Left hindlimb (tissue), 1 donor: ENCODE measurements at regions not wholly inside any gene's neighbourhood (a gene's known extent, or its start where the extent isn't known, plus 50 kb on each side); places are given as distances from the start of the nearest gene placed in this dataset.

Experiments used
- DNase-seq: peaks from one replicate; pipeline ENCODE4 v3.0.0-alpha.2; 2018

DNA sequence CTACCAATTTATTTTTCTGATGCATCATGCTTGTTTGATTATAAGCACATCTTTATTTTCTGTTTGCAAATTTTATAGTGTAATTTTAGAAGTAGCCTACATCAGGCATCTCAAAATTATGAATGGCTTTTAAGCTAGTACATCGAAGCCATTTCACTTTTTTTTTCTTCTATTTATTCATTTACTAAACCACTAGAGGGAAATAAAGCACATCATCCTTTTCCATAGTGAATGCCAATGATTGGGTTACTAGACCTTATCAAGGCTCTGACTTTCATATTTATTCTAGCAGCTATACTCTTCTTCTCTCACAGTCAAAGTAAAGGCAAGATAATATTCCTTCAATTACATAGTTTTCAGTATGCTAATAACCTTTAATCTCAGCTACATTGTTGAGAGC is 736.4 kb upstream of the LRFN5 start:
- DNase-seq, result no peak

DNA sequence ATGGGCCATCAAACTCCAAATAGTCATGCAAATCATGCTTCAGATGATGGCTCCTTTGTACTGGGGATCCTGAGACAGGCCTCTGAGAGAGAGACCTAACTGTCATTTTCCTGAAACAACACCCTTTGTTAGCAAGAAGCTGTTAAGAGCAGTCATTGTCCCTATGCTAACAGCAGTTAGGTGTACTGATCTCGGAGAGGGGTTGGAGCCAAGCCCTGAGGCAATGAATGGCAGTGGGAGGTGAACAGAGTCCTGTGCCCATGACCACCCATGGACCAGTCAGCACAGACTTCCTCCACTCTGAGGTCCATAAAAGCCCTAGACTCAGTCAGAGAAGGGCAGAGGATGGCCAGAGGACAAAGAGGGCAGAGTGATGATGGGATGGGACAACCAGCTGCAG is 747.6 kb upstream of the LRFN5 start:
- no peak for DNase-seq

DNA sequence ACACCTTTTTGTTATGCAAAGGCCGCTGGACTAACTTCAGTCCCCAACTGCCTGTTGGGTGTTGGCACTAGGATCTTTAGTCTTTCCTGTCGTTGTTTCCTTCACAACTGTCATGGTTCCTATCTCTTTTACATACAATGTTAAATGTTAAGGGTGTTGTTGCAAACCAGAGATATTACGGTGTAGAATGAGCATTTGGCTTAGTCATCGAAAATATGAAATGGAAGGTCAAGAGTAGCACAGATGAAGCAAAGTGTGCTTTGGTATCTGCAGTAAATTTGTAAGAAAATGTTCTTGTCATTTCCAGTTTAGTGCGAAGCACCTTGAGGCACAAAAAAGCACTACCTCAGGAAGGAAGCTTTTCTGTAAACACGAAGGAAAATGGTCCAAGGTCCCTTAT is 751.3 kb upstream of the LRFN5 start:
- DNase-seq, result no peak

DNA sequence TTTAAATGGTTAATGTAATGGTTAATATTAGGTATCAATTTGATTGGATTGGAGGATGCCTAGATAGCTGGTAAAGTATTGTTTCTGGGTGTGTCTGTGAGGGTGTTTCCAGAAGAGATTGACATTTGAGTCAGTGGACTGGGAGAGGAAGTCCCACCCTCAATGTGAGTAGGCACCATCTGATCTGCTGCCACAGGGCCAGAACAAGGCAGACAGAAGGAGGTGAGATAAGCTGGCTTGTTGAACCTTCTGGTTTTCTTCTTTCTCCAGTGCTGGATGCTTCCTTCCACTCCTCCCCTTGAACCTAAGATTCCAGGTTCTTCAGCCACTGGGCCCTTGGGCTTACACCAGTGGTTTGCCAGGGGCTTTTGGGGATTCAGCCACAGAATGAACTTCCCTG is 756.5 kb upstream of the LRFN5 start:
- no peak for DNase-seq

DNA sequence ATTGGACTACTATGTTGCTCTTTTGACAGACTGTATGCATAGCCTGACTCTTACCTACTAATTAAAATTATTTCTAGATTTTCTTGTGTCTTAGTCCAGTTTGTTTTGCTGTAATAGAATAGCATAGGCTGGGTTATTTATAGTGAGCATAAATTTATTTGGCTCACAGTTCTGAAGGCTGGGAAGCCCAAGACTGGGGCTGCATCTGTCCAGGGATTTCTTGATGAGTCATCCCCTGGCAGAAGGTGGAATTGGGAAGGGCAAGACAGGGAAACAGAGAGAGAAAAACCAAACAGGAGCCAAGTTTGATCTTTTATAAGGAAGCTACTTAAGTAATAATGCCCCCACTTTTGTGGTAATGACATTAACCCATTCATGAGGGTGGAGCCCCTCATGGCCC is 759.2 kb upstream of the LRFN5 start:
- no peak for DNase-seq

DNA sequence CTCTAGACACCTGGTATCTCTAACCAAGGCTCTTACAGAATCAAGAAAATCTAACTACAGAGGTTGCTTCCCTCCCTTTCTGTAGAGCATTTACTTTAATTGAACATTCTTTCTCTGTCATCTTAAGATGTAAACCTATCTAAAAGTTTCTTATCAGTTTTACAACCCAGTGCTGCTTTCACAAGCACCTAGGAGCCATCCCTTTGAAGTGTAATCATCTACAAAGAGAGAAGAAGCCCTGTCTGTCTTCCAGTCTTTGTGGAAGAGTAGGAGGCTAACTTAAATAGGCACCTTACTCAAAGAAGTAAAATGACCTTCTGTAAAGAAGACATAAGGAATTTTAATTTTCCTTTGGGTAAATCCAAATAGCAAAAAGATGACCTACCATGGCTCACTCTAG is 763.9 kb upstream of the LRFN5 start:
- no peak for DNase-seq

DNA sequence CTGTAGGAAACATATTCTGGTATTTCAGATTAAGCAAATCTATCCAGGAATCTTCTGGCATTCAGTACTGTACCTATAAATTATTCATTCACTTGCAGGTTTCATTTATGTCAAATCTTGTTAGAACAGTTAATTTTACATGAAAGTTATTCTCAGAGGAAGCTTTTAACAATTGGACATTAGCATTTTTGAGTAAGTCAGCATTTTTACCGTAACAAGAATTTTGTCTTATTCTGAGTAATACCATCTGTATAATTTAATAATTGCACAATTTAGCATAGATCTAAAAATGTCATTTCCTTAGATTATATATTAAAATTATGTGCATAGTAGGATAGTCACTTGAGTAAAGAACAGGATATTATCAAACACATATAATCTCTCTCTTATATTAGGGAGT is 764.8 kb upstream of the LRFN5 start:
- DNase-seq, result no peak

DNA sequence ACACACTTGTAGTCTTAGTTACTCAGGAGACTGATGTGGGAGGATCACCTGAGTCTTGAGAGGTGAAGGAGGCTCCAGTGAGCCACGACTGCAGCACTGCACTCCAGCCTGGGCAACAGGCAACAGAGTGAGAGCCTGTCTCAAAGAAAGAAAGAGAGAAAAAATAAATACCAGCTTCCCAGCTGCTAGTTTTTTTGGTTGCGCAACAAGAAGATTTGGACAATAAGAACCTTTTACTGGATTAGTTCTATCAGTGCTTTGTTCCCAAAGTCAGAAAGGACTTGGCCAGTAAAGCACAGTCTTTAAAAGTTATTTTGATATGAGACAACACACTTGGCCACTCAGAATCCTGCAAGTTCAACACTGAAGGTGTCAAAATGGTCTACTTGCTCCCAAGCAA is 768.1 kb upstream of the LRFN5 start:
- no peak for DNase-seq

DNA sequence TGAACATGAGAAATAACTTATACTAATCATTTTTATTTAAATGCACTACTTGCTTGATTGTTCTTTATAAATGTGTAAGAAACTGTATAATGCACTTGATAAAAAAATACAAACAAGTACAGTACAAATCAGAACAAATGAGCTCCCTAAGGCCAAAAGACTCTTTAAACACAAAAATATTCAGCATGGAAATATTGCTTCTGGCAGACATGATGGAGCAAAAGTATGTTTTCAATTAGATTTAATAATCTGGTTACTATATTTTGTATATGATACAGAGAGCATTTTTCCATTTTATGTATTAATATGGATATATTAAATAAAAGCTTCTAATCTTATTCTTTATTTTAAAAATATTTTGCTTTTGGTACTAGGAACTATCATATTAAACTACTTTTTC is 800.2 kb upstream of the LRFN5 start:
- DNase-seq, result no peak

DNA sequence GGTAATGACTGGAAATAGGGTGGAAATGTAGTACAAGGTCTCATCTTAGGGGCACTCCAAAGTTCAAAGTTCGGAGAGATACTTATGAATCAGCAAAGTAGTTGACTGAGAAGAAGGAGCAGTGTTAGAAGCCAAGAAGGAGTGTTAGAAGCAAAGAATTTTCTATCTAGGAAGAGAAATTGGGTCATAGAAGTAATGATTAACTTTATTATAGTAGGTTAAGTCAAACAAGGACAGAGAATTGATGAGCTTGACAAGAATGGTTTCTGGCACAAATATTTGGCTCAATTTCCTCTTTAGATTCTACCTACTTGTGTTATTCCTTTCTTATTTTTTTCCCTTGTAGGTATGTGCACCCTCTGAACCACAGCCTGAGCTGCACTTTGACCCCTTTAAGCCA is 810.5 kb upstream of the LRFN5 start:
- no peak for DNase-seq

DNA sequence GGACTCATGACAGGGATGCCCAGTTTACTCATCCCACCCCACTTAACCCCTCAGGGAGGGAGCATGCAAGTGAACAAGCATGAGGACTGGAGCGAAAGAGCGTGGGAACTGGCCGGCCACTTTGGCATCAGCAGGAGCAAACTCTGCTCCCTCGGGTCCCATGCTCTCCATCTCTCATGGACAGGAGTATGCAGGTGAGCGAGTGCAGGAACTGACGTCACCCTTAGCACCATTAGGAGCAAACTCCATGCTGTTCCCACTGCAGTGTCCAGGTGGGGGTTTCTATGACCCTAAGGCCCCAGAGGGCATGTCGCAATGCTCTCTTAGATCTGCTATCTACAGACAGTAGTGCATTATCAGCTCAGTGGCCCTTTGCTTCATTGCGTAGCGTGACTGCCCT is 821.8 kb upstream of the LRFN5 start:
- no peak for DNase-seq

DNA sequence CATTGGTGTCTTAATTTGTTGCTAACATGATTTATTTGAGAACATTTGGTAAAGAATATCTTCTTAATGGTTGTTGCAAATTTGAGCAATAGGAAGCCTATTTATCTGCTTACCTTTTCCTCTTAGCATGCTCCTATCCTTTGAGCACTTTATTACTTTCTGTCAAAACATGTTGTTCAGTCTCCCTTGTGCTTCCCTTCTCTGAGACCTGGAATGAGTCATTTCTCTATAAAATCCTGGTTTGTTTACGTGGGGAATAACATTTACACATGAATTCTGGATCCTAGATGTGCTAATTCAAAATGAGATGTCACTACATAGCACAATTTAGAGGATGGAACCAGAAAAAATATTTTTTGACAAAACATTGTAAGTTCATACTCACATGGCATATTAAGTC is 844.0 kb upstream of the LRFN5 start:
- DNase-seq, result no peak

DNA sequence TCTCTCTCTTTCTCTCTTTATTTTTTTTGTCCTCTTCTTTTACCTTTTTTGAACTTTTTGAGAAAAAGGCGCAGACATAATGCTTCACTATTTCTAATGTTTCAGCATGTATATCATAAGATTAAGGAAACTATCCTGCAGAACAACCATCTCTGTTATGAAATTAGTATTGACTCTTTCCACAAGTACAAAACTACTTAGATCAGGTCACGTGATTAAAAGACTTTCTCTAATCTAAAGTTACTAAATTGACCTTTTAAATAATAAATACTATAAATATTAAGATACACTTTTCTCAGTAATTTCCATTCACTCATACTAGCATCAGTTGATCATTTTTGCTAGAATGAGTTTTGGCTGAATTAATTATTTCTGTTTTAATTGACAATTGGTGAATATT is 844.5 kb upstream of the LRFN5 start:
- no peak for DNase-seq

DNA sequence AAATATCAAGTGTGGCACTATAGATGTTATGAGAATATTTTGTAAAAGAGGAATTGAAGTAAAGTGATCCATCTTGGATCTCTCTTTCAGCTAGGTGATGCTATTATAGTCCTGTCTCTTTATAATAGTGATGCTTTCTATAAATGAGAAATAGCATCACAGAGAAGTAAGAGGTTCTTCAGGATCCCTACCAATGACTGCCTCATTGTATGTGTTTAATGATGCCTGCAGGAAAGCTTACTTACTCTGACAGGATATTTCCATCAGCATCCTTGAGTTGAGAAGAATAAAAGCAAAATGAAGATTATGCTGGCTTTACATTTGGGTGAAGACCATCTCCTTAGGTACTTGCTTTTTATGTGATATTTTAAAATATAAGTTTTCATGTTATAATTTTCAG is 846.0 kb upstream of the LRFN5 start:
- no peak for DNase-seq

DNA sequence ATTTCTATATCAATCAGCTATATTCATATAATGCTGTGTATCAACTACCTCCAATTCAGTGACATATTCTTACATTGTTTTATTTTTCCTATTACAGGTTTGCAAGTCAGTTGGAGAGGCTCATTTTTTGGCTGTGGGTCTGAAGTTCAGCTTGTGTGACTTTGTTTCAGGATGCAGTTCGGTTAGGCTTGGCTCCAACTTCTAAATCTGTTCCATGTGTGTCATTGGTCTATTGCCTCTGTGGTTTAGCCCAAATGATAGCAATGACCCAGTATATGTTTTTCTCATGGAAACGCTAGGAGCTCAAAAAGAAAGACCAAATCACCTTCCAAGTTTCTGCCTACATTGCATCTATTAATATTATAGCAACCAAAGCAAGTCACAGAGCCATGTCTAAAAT is 848.6 kb upstream of the LRFN5 start:
- peak; percentile 33 for DNase-seq

DNA sequence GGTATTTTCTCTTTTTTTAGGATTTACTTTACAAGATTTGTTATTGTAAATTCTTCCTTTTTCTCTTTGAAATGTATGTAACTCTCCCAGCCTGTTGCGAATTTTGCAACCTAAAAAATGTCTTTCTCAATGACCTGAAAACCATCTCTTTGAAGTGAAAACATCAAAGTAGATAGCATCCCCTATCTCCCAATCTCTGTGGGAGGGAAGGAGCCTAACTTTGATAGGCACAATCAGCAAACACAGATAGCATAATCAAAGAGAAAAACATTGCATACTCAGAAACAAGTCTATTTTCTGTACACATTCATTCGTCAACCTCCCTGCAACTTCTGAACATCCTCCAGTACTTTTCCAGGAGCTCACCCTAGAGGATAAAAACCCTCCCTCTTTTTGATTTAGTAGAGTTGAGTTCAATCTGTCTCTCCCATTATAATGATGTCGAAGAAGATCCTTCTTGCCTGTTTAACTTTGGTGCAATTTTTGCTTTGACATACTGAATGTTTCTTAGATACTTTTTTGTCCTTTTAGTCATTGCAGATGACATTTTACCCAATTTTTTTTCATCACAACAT is 849.2 kb upstream of the LRFN5 start:
- no peak for DNase-seq

DNA sequence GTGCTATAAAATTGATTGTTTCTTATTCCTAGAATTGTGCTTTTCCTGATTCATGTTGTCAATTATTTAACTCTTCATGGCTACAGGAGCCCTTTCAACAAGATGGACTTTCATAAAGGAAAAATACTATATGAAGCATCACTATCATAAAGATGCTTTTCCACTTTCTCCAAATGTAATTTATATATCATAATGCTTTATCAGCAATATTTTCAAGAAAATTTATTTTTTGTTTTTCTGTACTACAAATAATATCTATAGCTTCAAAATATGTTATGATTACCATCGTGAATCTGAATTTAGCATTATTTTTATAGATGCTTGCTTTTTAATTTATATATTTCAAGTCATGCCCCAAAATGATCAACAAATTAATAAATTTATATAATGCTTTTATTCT is 873.5 kb upstream of the LRFN5 start:
- no peak for DNase-seq

DNA sequence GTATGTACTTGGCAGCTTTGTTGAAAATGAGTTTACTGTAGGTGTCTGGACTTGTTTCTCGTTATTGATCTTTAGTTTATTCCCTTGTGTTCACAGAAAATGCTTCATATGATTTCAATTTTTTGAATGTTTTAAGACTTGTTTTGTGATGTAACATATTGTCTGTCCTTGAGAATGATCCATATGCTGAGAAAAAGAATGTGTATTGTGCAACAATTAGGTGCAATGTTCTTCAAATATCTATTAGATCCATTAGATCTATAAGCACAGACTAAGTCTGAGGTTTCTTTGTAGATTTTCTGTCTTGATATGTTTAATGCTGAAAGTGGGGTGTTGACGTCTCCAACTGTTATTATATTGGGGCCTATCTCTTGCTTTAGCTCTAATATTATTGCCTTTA is 879.6 kb upstream of the LRFN5 start:
- DNase-seq, result no peak

DNA sequence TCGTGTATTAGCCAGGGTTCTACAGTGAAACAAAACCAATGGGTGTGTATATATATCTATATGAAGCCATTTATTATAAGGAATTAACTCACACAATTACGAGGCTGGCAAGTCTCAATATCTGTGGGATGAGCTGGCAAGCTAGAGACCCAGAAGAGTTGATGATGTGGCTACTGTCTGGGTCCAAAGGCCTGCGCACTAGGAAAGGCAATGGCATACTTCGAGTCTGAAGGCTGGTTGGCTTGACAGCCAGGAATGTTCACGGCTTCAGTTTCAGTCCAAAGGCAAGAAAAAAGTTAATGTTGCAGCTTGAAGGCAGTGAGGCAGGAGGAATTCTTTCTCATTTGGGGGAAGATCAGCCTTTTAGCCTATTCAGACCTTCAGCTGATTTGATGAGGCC is 893.3 kb upstream of the LRFN5 start:
- DNase-seq, result no peak

DNA sequence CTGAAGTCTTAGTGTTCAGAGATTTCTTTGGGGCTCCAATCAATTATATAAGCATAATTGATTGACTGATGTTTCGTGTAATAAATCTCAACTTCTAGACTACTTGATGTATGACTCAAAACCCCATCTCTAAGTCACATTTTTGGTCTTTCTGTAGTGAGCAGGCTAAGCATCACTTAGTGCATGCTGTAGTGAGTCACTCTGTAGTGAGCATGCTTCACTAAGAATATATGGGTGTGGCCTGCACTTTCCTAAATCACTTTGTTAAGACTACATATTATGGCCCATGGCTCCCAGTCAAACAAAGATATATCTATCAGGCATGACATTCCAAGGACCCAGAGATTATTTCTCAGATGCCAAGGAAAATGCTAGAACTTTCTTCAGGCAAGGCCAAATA is 909.4 kb upstream of the LRFN5 start:
- DNase-seq, result no peak

DNA sequence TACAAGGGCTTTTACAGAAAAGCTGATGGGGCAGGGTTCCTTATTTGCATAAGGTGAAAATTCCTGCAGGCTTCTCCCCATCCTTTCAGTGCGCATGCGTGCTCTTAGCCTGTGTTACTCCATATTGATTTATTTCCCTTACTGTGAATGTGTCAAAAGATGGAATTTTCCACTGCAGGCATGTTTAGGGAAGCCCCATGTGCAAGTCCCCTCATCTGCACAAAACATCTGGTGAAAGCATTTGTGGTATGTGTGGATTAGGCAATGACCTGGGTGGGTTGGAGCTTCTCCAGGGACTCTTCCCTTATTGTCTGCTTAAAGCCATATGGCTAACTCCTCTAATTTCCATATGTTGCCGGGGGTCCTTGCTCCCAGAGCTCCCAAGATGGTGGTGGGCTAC is 912.7 kb upstream of the LRFN5 start:
- no peak for DNase-seq

DNA sequence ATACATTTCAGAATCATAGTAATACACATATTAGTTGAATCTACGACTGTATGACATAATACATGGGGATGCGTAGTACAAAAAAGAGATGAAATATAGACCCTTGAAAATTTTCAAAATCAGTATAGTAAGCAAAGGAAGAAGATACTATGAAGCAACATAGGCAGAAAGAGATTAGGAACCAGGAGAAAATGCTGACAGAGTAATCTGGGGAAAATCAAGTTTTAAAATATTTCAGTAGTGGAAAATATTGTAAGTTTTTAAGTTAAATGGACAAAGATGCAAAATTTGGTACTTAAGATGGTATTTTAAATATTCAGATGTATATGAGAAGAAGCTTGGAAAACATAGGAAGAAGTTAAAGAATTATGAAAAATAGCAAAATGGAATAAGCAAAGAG is 915.6 kb upstream of the LRFN5 start:
- DNase-seq, result no peak

DNA sequence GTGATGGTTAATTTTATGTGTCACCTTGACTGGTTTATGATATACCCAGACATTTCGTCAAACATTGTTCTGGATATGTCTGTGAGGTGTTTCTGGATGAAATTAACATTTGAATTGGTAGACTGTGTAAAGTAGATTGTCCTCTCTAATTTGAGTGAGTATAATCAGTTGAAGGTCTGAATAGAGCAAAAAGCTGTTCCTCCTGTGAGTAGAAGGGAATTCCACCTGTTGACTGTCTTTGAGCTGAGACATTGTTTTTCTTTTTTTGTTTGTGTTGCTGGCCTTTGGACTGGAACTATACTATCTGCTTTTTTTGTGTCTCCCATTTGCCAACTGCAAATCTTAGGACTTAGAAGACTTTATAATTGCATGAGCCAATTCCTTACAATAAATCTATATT is 920.9 kb upstream of the LRFN5 start:
- no peak for DNase-seq

DNA sequence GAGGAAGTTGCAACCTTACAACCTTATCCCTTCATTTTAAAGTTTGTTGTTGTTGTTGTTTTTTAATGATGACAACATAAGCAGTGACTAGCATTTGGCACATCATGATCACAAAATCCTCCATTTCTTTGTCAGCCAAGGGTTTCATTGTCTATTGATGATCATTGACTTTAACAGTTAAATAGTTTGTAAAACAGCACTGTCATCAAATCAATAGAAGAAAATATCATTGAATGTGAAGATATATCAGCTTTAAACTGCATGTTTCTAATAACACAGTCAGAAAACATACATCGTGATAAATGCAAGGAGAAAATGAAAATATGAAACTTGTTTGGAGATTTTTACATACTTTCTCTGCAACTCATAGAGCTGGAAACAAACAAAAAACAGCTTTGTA is 922.3 kb upstream of the LRFN5 start:
- DNase-seq, result no peak

DNA sequence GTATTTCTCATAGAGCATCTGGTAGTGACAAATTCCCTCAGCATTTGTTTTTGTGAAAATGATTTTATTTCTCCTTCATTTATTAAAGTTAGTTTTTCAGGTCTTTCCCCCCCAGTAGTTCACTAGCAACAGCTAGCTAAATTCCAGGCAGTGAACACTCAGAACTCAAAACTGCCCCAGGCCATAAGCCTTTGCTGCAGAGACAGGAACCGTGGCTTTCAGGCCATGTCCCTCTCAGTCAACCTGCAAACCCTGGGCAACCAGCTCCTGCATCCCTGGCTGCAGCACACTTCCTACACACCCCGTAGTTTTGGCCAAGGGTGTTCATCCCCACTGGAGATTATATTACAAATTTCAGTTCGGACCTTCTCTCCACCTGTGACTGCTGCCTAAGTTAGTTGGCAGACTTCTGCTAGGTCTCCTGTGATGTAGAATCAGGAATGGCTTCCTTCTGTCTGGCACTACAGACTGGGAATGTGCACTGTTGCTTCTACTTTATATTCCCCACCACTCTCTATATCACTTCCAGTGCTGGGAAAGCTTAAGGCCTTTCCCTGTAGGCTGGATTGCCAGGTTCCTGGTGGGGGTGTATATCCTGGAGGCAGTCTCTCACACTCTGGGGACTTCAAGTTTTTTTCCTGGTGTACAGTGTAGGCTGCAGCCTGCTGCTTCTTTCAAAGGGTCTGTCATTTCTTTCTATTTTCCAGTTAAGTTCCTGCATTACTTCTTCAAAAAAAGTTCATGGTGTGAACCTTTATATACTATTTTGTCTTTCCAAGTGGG is 924.4 kb upstream of the LRFN5 start:
- DNase-seq, result no peak
